ENCODE measurements at regions not wholly inside any gene's neighbourhood (a gene's known extent, or its start where the extent isn't known, plus 50 kb on each side); places are given as distances from the start of the nearest gene placed in this dataset.

GRCh38 chr5:74042959-74043358 lies 417.0 kb downstream of the ARHGEF28 start:
- TF ChIP-seq MYC (IDR thresholded peaks at IDR 0.05; ENCODE audit: low read depth, low read length) (no peak), POLR2A (IDR thresholded peaks at IDR 0.05; ENCODE audit: low read depth, low read length) (no peak), POLR2AphosphoS5 (IDR thresholded peaks at IDR 0.05; ENCODE audit: insufficient read depth, low read depth, low read length) (no peak)

Measured in endothelial cell of umbilical vein (primary cell).